ENCODE measurements at regions not wholly inside any gene's neighbourhood (a gene's known extent, or its start where the extent isn't known, plus 50 kb on each side); places are given as distances from the start of the nearest gene placed in this dataset.

DNA sequence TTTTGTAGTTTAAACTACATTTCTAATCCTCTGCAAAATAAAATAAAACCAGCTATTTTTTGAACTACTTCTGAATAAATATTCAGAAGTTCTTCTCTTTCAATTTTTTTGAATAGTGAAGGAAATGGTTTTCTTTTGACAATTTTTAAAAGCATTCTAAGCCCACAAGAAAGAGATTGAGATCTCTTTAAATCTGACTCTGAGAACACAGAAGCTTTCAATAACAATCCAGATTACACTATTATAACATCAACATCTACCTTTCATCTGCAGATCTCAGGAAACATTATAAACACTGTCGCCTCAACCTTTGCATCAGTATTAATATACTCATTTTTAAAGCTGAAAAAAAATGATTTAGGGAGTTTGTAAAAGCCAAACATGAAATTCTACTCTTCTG is 247.5 kb upstream of the PREP start:
- ATAC-seq (ENCODE audit: poor library complexity), result no peak
- DNase-seq, result no peak
- H3K36me3 Mint-ChIP-seq (ENCODE audit: low read depth), result no peaks in the 10 kb centered on the region
- Histone ChIP-seq H3K27ac (ENCODE audit: low read depth in 1 of 2, low read length in 2 of 2) (no peak overlapping the region), H3K9me3 (ENCODE audit: control insufficient read depth in 1 of 2, insufficient read depth in 1 of 2, low read length in 2 of 2) (no peaks in the 10 kb centered on the region), H3K27me3 (ENCODE audit: control insufficient read depth in 1 of 2, insufficient read depth in 2 of 2, low read length in 2 of 2) (no peaks in the 10 kb centered on the region), H3K4me3 (ENCODE audit: low read length) (no peak overlapping the region), H3K36me3 (ENCODE audit: insufficient read depth, low read length) (no peaks in the 10 kb centered on the region), H3K4me1 (ENCODE audit: insufficient read depth, low read length) (peaks cover 36% of the 10 kb centered on the region)
- no peaks in the 10 kb centered on the region for H3K9me3 Mint-ChIP-seq
- H3K27ac Mint-ChIP-seq, result peak overlapping the region; percentile 11
- POLR2A ChIA-PET, result no interaction called here
- H3K27me3 Mint-ChIP-seq, result peaks cover 14% of the 10 kb centered on the region
- TF ChIP-seq, protein P1, sequence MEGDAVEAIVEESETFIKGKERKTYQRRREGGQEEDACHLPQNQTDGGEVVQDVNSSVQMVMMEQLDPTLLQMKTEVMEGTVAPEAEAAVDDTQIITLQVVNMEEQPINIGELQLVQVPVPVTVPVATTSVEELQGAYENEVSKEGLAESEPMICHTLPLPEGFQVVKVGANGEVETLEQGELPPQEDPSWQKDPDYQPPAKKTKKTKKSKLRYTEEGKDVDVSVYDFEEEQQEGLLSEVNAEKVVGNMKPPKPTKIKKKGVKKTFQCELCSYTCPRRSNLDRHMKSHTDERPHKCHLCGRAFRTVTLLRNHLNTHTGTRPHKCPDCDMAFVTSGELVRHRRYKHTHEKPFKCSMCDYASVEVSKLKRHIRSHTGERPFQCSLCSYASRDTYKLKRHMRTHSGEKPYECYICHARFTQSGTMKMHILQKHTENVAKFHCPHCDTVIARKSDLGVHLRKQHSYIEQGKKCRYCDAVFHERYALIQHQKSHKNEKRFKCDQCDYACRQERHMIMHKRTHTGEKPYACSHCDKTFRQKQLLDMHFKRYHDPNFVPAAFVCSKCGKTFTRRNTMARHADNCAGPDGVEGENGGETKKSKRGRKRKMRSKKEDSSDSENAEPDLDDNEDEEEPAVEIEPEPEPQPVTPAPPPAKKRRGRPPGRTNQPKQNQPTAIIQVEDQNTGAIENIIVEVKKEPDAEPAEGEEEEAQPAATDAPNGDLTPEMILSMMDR (IDR thresholded peaks at IDR 0.05), result no peak
- H3K4me3 Mint-ChIP-seq, result no peak overlapping the region
- peaks cover 41% of the 10 kb centered on the region for H3K4me1 Mint-ChIP-seq (ENCODE audit: low read depth)
- intact Hi-C loops (cut with DNase I, micrococcal nuclease), result no loop called here
- CTCF ChIA-PET, result no interaction called here

DNA sequence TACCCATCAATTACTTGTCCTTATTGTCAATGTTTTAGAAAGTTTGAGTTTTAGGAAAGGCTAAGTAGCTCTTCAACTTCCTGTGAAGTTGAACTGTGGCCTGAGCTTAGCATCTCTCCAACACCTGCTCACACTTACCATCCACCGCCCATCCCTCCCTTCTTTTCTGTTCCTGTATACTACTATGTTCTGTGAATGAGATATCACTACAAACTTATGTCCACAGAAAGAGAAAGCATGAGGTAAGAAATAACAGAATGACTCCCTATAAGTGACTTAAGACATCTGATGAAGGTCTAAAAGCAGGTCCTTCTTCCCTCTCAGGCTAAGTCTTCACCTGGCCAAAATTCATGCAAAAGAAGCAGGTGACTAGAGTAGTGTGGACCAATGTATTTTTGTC is 246.3 kb upstream of the PREP start:
- no peaks in the 10 kb centered on the region for H3K9me3 Mint-ChIP-seq
- DNase-seq, result peak in 1 of 14 experiments; percentile 28
- Histone ChIP-seq H3K27ac (ENCODE audit: low read depth in 1 of 2, low read length in 2 of 2) (no peak overlapping the region), H3K36me3 (ENCODE audit: insufficient read depth, low read length) (no peaks in the 10 kb centered on the region), H3K27me3 (ENCODE audit: control insufficient read depth in 1 of 2, insufficient read depth in 2 of 2, low read length in 2 of 2) (no peaks in the 10 kb centered on the region), H3K4me1 (ENCODE audit: insufficient read depth, low read length) (peaks cover 44% of the 10 kb centered on the region), H3K9me3 (ENCODE audit: control insufficient read depth in 1 of 2, insufficient read depth in 1 of 2, low read length in 2 of 2) (no peaks in the 10 kb centered on the region), H3K4me3 (ENCODE audit: low read length) (no peak overlapping the region)
- ChIA-PET POLR2A (interaction anchor here (0.7 kb wide), 1 partner anchor 59 kb away, joined by 3 read pairs; no protein-coding TSS in a partner anchor), CTCF (interaction anchor here (1.0 kb wide), 1 partner anchor 17 kb away, joined by 5 read pairs; no protein-coding TSS in a partner anchor)
- intact Hi-C loops (cut with DNase I, micrococcal nuclease), result no loop called here
- H3K27ac Mint-ChIP-seq, result no peak overlapping the region
- peaks cover 14% of the 10 kb centered on the region for H3K27me3 Mint-ChIP-seq
- no peak for ATAC-seq (ENCODE audit: poor library complexity)
- H3K4me1 Mint-ChIP-seq (ENCODE audit: low read depth), result peaks cover 47% of the 10 kb centered on the region
- H3K4me3 Mint-ChIP-seq, result no peak overlapping the region
- no peaks in the 10 kb centered on the region for H3K36me3 Mint-ChIP-seq (ENCODE audit: low read depth)
- TF ChIP-seq, protein P1 (IDR thresholded peaks at IDR 0.05), result no peak

DNA sequence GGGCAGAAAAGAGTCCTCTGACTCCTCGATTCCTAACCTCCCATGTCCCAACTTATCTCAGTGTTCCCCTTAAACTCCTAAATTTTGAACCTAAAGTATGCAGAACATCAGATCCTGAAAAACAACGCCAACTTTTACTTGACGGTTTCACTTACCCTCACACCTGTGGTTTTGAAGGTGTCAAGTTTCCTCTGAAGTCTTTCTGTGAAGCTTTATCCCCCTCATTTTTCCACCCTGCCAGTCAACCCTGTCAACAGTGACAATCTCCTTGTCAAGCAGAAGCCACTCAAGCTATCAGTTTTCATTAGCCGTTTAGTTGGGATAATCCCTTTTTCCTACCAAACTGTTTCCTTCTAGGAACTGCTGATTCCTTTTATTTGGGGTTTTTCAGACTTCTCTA is 245.4 kb upstream of the PREP start:
- H3K4me3 Mint-ChIP-seq, result peak overlapping the region; percentile 48
- DNase-seq (peak in 3 of 14 experiments; percentile 16 to 65 (median 35)), ATAC-seq (ENCODE audit: poor library complexity) (no peak)
- peaks cover 14% of the 10 kb centered on the region for H3K27me3 Mint-ChIP-seq
- no peaks in the 10 kb centered on the region for H3K9me3 Mint-ChIP-seq
- intact Hi-C loops (cut with DNase I, micrococcal nuclease), result no loop called here
- H3K27ac Mint-ChIP-seq, result peak overlapping the region; percentile 37
- no peaks in the 10 kb centered on the region for H3K36me3 Mint-ChIP-seq (ENCODE audit: low read depth)
- H3K4me3 ChIP-seq (ENCODE audit: low read length), result no peak overlapping the region
- H3K36me3 ChIP-seq (ENCODE audit: insufficient read depth, low read length), result no peaks in the 10 kb centered on the region
- no peak overlapping the region for H3K27ac ChIP-seq (ENCODE audit: low read depth in 1 of 2, low read length in 2 of 2)
- no peaks in the 10 kb centered on the region for H3K27me3 ChIP-seq (ENCODE audit: control insufficient read depth in 1 of 2, insufficient read depth in 2 of 2, low read length in 2 of 2)
- peaks cover 50% of the 10 kb centered on the region for H3K4me1 Mint-ChIP-seq (ENCODE audit: low read depth)
- POLR2A ChIA-PET, result no interaction called here
- CTCF ChIA-PET, result interaction anchor here (0.6 to 1.0 kb wide), 2 partner anchors 16 to 854 kb away, joined by 3 to 5 read pairs; no protein-coding TSS in a partner anchor
- TF ChIP-seq, protein P1 (IDR thresholded peaks at IDR 0.05), result no peak
- no peaks in the 10 kb centered on the region for H3K9me3 ChIP-seq (ENCODE audit: control insufficient read depth in 1 of 2, insufficient read depth in 1 of 2, low read length in 2 of 2)
- peaks cover 52% of the 10 kb centered on the region for H3K4me1 ChIP-seq (ENCODE audit: insufficient read depth, low read length)
